Activated naive CD4-positive, alpha-beta T cell treated with anti-CD3 and anti-CD28 coated beads for 36 hours (primary cell): ENCODE measurements at regions not wholly inside any gene's neighbourhood (a gene's known extent, or its start where the extent isn't known, plus 50 kb on each side); places are given as distances from the start of the nearest gene placed in this dataset.
A peak's percentile ranks its signal among the peaks of the same experiment; 100 is the strongest.

Experiments
- CTCF ChIA-PET: fragments of 350-600 bp; sonication (Branson Sonifier 250); formaldehyde crosslinking; loops from one replicate; lab custom pipeline; 2021; ENCODE audit warnings: antibody characterized with exemption; lab: Charles Lee
- DNase-seq: peaks from one replicate; pipeline ENCODE4 v3.0.0-alpha.2; 2020
- H3K27ac Mint-ChIP-seq: one replicate; pipeline ENCODE4 v1.8.0; 2021; ENCODE audit warnings: mild to moderate bottlenecking, mixed read lengths
- H3K27me3 Mint-ChIP-seq: one replicate; pipeline ENCODE4 v1.8.0; 2021; ENCODE audit warnings: low read depth, mixed read lengths
- H3K36me3 Mint-ChIP-seq: one replicate; pipeline ENCODE4 v1.8.0; 2021; ENCODE audit warnings: low read depth, mixed read lengths
- H3K4me1 Mint-ChIP-seq: one replicate; pipeline ENCODE4 v1.8.0; 2021; ENCODE audit warnings: low read depth, mixed read lengths
- H3K4me3 Mint-ChIP-seq: one replicate; pipeline ENCODE4 v1.8.0; 2021; ENCODE audit warnings: mild to moderate bottlenecking, moderate library complexity, mixed read lengths
- H3K9me3 Mint-ChIP-seq: one replicate; pipeline ENCODE4 v1.8.0; 2021; ENCODE audit warnings: mixed read lengths
- intact Hi-C: fragments of 100-400 bp; cut with micrococcal nuclease; formaldehyde crosslinking; loops from one replicate; pipeline ENCODE4 v1.15.1; 2023

- Mint-ChIP-seq H3K36me3 (no peaks in the 10 kb centered on the region), H3K4me1 (no peaks in the 10 kb centered on the region), H3K27me3 (peaks cover 9% of the 10 kb centered on the region), H3K9me3 (no peaks in the 10 kb centered on the region), H3K27ac (no peak overlapping the region), H3K4me3 (no peak overlapping the region)
- CTCF ChIA-PET: no interaction called here
- intact Hi-C loops: no loop called here
- DNase-seq: no peak
Observed at GRCh38 chr1:29854700-29855276, 618.5 kb downstream of the PTPRU start.

GRCh38 chr1:29853716-29854330 lies 617.5 kb downstream of the PTPRU start:
- H3K36me3 Mint-ChIP-seq: no peaks in the 10 kb centered on the region
- DNase-seq: no peak
- H3K27me3 Mint-ChIP-seq: peaks cover 13% of the 10 kb centered on the region
- CTCF ChIA-PET: interaction anchor here (0.6 kb wide), 1 partner anchor 593 kb away, joined by 6 read pairs; no protein-coding TSS in a partner anchor
- H3K4me3 Mint-ChIP-seq: no peak overlapping the region
- no peaks in the 10 kb centered on the region for H3K9me3 Mint-ChIP-seq
- H3K27ac Mint-ChIP-seq: no peak overlapping the region
- no peaks in the 10 kb centered on the region for H3K4me1 Mint-ChIP-seq
- intact Hi-C loops: no loop called here

GRCh38 chr1:29852248-29852647 lies 615.9 kb downstream of the PTPRU start:
- CTCF ChIA-PET: interaction anchor here (0.6 kb wide), 1 partner anchor 141 kb away, joined by 3 read pairs; no protein-coding TSS in a partner anchor
- Mint-ChIP-seq H3K36me3 (no peaks in the 10 kb centered on the region), H3K27me3 (peaks cover 14% of the 10 kb centered on the region), H3K9me3 (no peaks in the 10 kb centered on the region), H3K4me3 (no peak overlapping the region), H3K4me1 (no peaks in the 10 kb centered on the region), H3K27ac (no peak overlapping the region)
- intact Hi-C loops: no loop called here
- no peak for DNase-seq

- intact Hi-C loops: no loop called here
- CTCF ChIA-PET: interaction anchor here (0.6 kb wide), 1 partner anchor 140 kb away, joined by 3 read pairs; no protein-coding TSS in a partner anchor
- no peaks in the 10 kb centered on the region for H3K36me3 Mint-ChIP-seq
- no peak overlapping the region for H3K4me3 Mint-ChIP-seq
- H3K27me3 Mint-ChIP-seq: peaks cover 14% of the 10 kb centered on the region
- no peak overlapping the region for H3K27ac Mint-ChIP-seq
- H3K4me1 Mint-ChIP-seq: no peaks in the 10 kb centered on the region
- DNase-seq: no peak
- no peaks in the 10 kb centered on the region for H3K9me3 Mint-ChIP-seq
Observed at GRCh38 chr1:29851691-29852090, 615.4 kb downstream of the PTPRU start.

- no peaks in the 10 kb centered on the region for H3K4me1 Mint-ChIP-seq
Observed at GRCh38 chr1:29849991-29850757, 613.9 kb downstream of the PTPRU start.

GRCh38 chr1:29849038-29849750 lies 612.9 kb downstream of the PTPRU start:
- peak; percentile 68 for DNase-seq
- Mint-ChIP-seq H3K9me3 (no peaks in the 10 kb centered on the region), H3K4me1 (no peaks in the 10 kb centered on the region), H3K36me3 (no peaks in the 10 kb centered on the region), H3K4me3 (no peak overlapping the region), H3K27ac (no peak overlapping the region), H3K27me3 (peaks cover 20% of the 10 kb centered on the region)
- CTCF ChIA-PET: interaction anchor here (1.0 to 1.2 kb wide), 2 partner anchors 10 to 149 kb away, joined by 4 read pairs; no protein-coding TSS in a partner anchor
- intact Hi-C loops: loop anchor here (2.0 to 5.0 kb wide), 2 partner anchors 56 to 142 kb away; no protein-coding TSS in a partner anchor

More at GRCh38 chr1:29849991-29850757, 613.9 kb downstream of the PTPRU start:
- DNase-seq: no peak
- H3K4me3 Mint-ChIP-seq: no peak overlapping the region
- H3K27me3 Mint-ChIP-seq: peaks cover 20% of the 10 kb centered on the region
- H3K9me3 Mint-ChIP-seq: no peaks in the 10 kb centered on the region
- H3K27ac Mint-ChIP-seq: no peak overlapping the region
- CTCF ChIA-PET: interaction anchor here (1.0 to 1.2 kb wide), 2 partner anchors 11 to 150 kb away, joined by 4 read pairs; no protein-coding TSS in a partner anchor
- H3K36me3 Mint-ChIP-seq: no peaks in the 10 kb centered on the region
- intact Hi-C loops: loop anchor here (2.0 to 5.0 kb wide), 2 partner anchors 57 to 143 kb away; no protein-coding TSS in a partner anchor

- CTCF ChIA-PET: no interaction called here
- DNase-seq: no peak
- intact Hi-C loops: loop anchor here (5.0 kb wide), 1 partner anchor 139 kb away; no protein-coding TSS in a partner anchor
- Mint-ChIP-seq H3K27ac (no peak overlapping the region), H3K4me3 (no peak overlapping the region), H3K9me3 (peaks cover 14% of the 10 kb centered on the region), H3K27me3 (peaks cover 20% of the 10 kb centered on the region), H3K36me3 (no peaks in the 10 kb centered on the region), H3K4me1 (no peaks in the 10 kb centered on the region)
Observed at GRCh38 chr1:29845910-29846309, 609.6 kb downstream of the PTPRU start.

GRCh38 chr1:29842130-29842529 lies 605.8 kb downstream of the PTPRU start:
- no peaks in the 10 kb centered on the region for H3K36me3 Mint-ChIP-seq
- H3K9me3 Mint-ChIP-seq: peaks cover 14% of the 10 kb centered on the region
- CTCF ChIA-PET: no interaction called here
- no peak overlapping the region for H3K4me3 Mint-ChIP-seq
- H3K4me1 Mint-ChIP-seq: no peaks in the 10 kb centered on the region
- H3K27ac Mint-ChIP-seq: no peak overlapping the region
- no peak for DNase-seq
- H3K27me3 Mint-ChIP-seq: peaks cover 23% of the 10 kb centered on the region
- intact Hi-C loops: no loop called here

- H3K4me1 Mint-ChIP-seq: no peaks in the 10 kb centered on the region
- intact Hi-C loops: no loop called here
- H3K4me3 Mint-ChIP-seq: no peak overlapping the region
- CTCF ChIA-PET: interaction anchor here (0.8 kb wide), 1 partner anchor 10 kb away, joined by 4 read pairs; no protein-coding TSS in a partner anchor
- H3K27ac Mint-ChIP-seq: no peak overlapping the region
- peaks cover 21% of the 10 kb centered on the region for H3K27me3 Mint-ChIP-seq
- peaks cover 14% of the 10 kb centered on the region for H3K9me3 Mint-ChIP-seq
- no peaks in the 10 kb centered on the region for H3K36me3 Mint-ChIP-seq
- DNase-seq: no peak
Observed at GRCh38 chr1:29839726-29840125, 603.4 kb downstream of the PTPRU start.

- no peak overlapping the region for H3K4me3 Mint-ChIP-seq
- intact Hi-C loops: no loop called here
- no peak overlapping the region for H3K27ac Mint-ChIP-seq
- H3K4me1 Mint-ChIP-seq: no peaks in the 10 kb centered on the region
- DNase-seq: no peak
- no peaks in the 10 kb centered on the region for H3K36me3 Mint-ChIP-seq
- H3K9me3 Mint-ChIP-seq: peaks cover 14% of the 10 kb centered on the region
- CTCF ChIA-PET: interaction anchor here (0.8 kb wide), 1 partner anchor 11 kb away, joined by 4 read pairs; no protein-coding TSS in a partner anchor
- peaks cover 21% of the 10 kb centered on the region for H3K27me3 Mint-ChIP-seq
Observed at GRCh38 chr1:29838738-29839320, 602.5 kb downstream of the PTPRU start.

GRCh38 chr1:29836651-29837646 lies 600.6 kb downstream of the PTPRU start:
- no peak overlapping the region for H3K4me3 Mint-ChIP-seq
- H3K4me1 Mint-ChIP-seq: no peaks in the 10 kb centered on the region
- DNase-seq: no peak
- CTCF ChIA-PET: no interaction called here
- intact Hi-C loops: no loop called here
- no peaks in the 10 kb centered on the region for H3K36me3 Mint-ChIP-seq
- H3K27me3 Mint-ChIP-seq: peaks cover 21% of the 10 kb centered on the region
- H3K27ac Mint-ChIP-seq: no peak overlapping the region
- peaks cover 7% of the 10 kb centered on the region for H3K9me3 Mint-ChIP-seq
